RCC 7860 (cell line): ENCODE measurements at regions not wholly inside any gene's neighbourhood (a gene's known extent, or its start where the extent isn't known, plus 50 kb on each side); places are given as distances from the start of the nearest gene placed in this dataset.

ENCODE experiments used
- DNase-seq: peaks from one replicate; pipeline ENCODE4 v3.0.0-alpha.2; 2015; ENCODE audit warnings: low spot score
- FAIRE-seq: peaks from 2 replicates; lab custom pipeline; 2012; peaks lifted over from hg19 to GRCh38; lab: Jason Lieb, UNC

DNA sequence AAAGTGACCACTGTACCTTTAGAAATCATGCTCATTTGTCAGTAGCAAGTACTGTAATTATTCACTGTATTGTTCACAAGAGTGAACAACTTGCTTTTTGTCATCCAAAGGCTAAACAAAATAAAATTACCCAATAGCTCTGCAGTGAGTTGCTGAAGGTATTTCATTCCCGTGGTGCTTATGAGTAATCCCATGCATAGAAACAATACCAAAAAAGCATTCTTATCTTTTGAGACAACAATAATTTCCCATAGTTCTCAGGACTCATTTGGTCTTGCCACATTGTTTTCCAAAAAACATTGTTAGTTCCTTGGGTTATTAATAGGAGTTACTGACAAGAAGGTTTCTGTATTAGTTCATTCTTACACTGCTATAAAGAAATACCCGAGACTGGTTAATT, 503.2 kb upstream of the FAM98A start:
- no peak for DNase-seq
- no peak for FAIRE-seq

DNA sequence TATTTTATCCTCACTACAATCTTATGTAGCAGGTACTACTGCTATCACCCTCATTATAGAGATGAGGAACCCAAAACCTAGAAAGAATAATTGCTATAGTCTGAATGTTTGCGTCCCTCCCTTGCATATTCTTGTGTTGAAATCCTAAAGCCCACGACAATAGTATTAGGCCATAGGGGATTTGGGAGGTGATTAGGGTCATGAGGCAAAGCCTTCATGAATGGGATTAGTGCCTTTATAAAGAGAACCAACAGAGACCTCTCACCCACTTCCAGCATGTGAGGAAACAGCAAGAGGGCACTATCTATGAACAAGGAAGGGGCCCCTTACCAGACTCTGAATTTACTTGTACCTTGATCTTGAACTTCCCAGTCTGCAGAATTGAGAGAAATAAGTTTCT, 500.3 kb upstream of the FAM98A start:
- no peak for DNase-seq
- no peak for FAIRE-seq

DNA sequence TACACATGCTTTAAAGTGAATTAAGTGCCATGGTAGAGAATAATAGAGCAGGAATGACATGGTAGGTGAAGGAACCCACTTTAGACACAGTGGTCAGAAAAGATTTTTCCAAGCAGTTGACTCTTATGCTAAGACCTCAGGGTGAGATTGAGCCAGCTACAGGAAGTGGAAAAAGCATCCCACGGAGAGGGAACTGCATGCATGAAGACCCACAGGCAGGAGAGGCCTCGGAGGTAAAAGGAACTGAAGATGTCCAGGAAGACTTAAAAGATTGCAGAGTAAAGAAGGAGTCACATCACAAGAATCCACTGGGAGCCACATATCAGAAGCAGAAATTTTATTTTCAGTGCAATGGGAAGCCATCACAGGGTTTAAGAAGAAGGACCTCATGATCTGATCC, 499.2 kb upstream of the FAM98A start:
- FAIRE-seq = no peak
- peak; percentile 34 for DNase-seq

DNA sequence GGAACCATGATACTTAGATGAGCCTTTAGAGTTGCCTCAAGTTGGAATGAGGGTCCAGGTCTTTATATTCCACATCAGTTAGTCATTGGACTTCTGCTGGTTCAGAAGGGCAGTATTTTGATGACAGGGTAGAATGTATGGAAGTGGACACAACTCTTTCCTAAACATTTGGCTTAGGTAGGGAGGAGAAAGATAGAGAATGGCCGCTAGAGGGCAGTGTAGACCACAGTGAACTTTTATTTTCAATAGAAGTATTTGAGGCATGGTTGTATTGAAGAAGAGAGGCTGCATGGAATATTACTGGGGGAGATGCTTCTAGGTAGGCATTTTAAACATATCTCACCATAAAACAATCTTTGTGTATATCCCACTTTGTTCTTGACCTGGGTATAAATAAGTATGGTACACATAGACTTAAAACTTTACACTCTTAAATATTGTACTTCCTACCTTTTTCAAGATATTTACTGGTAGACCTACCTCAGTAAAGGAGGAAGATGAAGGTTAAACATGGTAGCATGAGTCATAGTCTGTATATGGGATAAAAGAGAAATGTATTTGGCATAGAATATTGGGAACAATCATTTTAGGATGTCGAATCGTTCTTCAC, 497.6 kb upstream of the FAM98A start:
- peak; percentile 50 for DNase-seq
- FAIRE-seq = peak; percentile 81

DNA sequence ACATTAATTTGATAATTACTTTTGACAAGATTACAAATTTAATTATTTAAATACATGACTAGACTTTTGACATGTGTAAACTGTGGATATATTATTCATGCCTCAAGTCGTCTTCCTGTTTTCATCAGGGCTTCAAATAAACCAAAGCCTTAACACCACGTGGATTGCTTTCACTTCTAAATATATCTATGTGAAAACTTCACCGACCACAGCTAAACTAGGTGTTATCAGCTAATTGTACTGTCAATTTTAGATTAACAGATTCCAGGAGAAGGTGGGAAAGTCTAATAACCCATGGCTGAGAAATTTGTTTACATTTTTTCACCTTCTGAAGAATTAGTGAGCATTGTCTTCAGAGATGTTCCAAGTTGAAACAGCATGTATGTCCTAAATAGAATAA, 494.7 kb upstream of the FAM98A start:
- DNase-seq (no peak), FAIRE-seq (no peak)

DNA sequence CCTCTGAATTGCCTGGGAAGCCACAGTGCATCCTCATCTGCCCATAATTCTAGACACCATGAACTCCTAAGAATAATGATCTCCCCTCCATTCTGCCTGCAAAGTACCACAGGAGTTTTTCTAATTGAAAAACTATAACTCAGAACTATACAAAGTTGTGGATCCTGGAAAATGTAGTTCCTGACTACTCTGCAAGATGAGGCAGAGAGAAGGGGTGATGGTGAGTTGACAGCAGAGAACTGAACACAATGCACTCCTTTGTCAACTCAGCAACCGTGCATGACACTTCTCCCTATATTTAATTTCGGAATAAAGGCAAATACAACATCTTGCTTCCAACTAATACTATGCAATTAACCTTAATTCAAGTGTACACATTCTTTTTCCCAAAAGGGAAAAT, 471.1 kb upstream of the FAM98A start:
- no peak for FAIRE-seq
- no peak for DNase-seq

DNA sequence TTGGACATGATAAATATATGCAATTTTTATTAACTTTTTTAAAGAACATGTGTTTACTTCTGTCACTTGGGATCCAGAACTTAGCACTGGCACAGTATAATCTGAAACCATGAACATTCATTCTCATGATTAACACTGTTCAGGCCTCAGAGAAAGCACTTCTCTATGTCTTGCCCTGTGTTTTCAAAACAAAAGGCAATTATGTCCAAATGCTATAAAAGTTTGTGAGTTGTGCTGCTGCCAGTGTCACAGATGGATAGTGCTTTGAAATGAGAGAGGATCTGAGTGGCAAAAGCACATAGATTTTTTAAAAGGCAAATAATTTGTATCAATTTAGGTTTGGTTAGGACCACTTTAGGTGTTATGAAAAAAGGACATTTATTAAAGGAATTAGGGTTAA, 470.5 kb upstream of the FAM98A start:
- no peak for DNase-seq
- no peak for FAIRE-seq

DNA sequence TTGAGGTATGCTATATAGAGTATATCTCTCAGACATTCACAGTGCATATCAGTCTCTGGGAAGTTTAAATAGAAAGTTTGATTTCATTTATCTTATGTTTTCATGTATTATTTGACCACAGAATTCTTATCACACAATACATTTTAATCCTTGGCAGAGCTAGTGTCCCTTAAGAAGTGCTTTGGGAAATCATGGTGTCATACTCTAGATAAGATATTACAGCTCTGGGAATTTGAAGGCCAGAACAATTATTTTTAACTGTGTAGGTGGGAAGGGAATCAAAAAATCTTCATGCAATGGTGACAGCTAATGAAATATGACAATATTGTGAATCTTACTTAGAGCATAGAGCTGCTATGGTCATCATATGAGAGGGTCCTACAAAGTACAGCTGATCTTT, 451.3 kb upstream of the FAM98A start:
- DNase-seq (no peak), FAIRE-seq (no peak)

DNA sequence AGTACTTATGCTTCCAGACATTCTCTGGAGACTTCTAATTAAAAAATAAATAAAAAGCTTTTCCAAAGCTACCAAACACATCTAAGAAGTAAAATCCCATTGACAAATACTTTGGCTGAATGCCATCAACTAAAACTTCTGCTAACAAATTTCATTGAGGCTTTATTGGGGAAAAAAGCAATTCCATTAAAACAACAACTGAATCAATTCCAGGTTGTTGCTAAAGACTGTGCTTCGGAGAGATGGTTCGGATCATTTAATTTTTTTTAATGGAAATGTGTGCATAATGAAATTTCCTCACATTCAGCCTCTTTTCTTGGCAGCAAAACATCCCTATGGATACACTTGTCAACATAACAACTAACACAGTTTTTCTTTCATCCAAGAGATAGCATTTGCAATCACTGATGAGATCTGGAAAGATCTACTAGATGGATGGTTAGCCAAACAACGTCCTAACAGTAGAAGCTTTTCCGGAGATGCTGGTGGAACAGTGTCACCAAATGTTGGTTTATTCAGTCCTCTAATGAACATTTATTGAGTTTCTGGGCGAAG, 446.1 kb upstream of the FAM98A start:
- no peak for DNase-seq
- FAIRE-seq = no peak

DNA sequence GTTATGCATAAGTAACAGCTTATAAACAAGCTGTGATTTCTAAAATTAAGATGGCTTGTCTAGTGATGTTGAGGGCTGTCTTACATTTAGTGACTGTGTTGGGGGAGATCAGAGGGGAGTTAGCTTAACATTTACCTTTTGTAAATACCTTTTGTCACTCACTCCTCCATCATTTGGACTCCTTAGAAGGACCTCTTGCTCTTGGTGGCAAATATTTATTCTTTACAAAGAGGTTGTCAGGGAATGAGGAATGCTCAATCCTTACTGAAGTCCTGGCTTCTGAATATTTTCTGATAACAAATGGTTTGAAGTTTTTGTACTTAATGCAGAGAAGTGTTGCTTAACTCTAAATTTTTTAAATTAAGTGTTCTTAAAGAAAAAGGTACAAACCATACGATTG, 438.8 kb upstream of the FAM98A start:
- FAIRE-seq (no peak), DNase-seq (no peak)

DNA sequence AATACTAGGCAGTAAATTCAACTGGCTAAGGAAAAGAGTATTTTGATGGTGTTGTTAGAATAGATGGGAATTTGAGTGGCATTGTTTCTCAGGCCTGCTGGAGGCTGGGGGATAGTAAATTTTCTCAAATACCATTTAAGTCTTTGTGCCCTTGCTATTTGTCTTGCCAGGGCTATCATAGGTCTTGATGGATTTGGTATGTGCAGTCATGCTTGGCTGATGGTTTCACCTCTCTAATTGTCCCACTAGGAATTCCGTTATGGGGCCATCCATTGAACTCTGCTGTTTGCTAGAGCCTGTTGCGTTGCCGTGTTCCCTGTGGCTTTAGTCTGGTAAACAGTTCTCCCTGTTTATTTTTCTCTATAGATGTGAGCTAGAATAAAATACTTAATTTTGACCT, 438.1 kb upstream of the FAM98A start:
- no peak for FAIRE-seq
- DNase-seq = no peak

DNA sequence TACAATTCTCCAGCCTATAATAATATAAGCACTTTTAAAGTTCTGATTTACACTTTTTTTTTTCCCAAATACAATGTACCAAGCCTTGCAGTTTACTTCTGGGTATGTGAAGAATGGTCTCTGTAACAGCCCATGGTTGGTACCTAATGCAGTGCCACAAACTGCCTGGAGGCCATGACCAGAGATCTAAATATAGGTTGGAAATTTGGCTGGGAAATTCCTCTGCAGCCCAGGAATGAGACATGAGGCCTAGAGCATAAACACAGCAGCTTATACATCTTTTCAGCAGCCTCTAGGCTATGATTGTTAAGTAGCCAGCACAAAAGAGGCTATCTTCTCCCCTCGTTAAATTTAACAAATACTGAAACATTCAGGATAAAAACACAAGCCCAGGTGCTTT, 432.0 kb upstream of the FAM98A start:
- no peak for FAIRE-seq
- DNase-seq = no peak

DNA sequence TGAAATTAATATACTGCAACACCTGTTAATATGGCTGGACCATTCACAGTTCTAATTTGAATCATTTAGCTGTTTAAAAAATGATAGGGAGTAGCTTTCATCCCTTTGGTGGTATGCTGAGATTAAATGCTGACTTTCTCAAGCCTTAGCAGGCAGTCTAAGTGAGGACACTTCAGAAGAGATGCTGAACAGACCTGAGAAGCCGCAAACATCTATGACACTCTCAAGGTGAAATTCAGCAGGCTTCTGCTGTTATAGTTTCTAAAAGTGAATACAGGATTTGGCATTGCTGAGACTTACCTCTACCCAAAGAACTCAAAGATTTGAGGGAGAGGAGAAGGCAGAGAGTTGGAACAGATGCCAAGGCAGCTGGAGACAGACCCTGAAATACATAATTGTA, 431.2 kb upstream of the FAM98A start:
- no peak for FAIRE-seq
- DNase-seq = no peak

DNA sequence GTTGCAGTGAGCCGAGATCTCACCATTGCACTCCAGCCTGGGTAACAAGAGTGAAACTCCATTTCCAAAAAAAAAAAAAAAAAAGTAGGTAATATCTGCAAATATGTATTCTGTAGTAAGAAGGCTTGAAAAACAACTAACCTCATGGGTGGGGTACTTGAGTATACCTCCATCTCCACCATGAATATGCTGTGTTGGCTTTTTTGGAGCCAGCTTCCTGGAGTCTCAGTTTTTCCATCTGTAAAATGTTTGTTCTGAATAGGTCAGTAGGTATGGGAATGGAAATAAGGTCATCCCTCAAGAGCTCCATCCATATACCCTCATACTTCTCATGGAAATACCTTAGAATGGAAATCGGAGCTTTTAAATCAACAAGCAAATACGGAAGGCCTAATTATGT, 430.0 kb upstream of the FAM98A start:
- FAIRE-seq (no peak), DNase-seq (no peak)

DNA sequence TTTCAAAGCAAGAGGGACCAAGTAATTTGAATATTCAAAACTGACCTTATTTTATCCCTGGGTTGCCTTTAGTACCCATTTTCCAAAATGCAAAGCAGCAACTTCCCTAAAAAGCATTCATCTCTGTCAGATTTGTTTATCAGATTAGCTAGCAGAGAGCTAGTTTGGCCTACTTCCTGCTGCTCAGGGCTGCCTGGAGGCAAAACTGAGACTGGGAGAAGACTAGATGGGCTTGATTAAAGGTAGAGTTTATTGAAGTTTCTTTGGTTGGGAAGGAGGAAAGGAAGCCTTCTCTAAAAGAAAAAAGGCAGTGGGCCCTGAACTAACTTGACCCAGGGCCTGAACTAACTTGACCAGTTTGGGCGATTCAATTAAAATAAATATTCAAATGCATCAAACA, 426.1 kb upstream of the FAM98A start:
- FAIRE-seq (no peak), DNase-seq (no peak)

DNA sequence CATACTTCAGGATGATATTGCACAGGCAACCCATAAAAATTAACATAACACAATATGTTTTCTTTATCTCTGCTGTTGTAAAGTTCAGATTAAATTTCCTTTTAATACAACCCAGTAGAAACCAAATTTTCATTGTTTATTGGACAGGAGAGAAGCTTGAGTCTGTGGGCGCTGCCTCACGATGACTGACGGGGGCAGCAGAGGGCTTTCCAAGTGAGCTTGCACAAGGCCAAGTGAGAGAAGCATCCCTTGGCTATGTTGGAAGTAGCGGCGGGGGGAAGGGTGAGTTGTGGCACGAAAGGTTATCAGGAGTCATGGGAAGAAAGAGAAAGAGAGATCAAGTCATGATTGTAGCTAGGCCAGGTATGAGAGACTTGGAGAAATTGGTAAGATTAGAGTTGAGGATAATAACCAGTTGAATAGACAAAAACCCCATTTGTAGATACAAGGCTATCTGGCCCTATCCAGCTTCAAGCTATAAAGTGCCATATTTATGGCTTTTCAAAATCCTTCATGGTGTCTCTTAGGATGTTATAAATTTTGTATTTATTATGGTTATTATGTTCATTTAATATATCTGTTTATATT, 413.7 kb upstream of the FAM98A start:
- DNase-seq (peak; percentile 51), FAIRE-seq (peak; percentile 59)

DNA sequence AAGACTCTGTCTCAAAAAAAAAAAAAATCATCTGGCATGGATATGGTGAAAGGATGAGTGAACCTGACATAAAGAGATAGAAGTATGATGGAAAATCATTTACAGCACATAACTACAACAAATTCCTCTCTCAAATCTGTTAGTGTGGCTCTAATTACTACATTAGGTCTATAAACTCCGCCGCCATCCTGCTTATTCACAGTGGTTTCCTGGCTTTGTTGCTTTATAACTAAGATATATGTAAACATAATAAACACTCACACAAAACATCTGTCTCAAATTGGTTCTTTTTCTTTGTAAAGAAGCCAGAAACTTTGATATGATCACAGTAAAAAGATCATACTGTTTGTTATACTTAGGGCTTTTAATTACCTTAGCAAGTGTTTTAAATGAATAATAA, 412.6 kb upstream of the FAM98A start:
- DNase-seq (no peak), FAIRE-seq (no peak)

DNA sequence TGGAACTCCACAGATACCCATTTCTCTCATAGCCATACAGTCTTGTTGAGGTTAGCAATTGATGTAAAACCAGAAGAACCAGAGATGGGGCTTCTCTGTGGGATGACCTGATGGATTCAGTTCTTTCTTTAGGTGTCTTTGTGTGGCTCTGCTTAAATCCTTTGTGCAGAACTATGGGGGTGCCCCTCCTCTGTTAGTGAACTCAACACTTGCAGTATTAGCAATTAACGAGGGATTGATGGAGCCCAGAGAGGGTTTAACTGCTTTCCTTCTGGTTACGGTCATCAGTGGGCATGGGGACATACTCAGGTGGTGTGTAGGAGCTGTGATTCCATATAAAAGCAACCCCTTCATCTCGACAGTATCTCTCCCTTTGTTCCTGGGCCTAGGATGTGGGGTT, 406.8 kb upstream of the FAM98A start:
- DNase-seq = no peak
- FAIRE-seq = no peak

DNA sequence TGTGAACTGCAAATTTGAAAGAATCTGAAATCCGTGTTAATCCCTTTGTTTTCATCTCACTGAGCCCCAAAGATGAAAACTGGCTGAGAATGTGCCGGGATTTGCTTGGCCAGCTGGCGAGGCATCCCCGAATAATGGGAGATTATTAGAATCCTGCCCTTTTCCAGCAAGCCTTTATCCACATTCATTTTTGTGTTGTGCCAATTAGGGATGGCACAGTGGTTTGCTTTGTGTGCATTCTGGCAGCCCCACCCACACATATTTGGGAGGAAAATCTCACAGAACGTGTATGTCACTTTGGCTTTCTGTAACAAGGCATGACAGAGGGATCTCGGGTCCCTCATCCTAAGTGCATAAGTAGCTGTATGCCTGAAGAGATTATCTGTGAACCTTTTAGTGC, 405.8 kb upstream of the FAM98A start:
- DNase-seq (no peak), FAIRE-seq (no peak)

DNA sequence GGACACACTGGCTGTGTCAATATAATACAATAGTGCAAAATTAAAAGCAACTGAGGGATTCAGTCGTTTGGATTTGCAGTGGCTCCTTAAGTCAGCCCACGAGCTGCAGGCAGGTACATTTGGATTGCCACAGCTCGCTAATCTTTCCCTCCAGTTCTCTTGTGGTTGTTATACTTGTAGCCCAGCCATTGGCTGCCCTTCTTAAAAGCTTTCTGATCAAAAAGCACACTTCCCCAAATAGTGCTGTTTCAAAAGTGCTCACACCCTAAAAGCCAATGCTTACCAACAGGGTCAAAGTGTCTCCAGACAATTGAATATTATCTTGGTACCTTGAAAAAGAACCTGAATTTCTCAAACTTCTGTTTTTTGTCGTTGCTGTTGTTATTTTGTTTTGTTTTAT, 404.7 kb upstream of the FAM98A start:
- DNase-seq (no peak), FAIRE-seq (no peak)

DNA sequence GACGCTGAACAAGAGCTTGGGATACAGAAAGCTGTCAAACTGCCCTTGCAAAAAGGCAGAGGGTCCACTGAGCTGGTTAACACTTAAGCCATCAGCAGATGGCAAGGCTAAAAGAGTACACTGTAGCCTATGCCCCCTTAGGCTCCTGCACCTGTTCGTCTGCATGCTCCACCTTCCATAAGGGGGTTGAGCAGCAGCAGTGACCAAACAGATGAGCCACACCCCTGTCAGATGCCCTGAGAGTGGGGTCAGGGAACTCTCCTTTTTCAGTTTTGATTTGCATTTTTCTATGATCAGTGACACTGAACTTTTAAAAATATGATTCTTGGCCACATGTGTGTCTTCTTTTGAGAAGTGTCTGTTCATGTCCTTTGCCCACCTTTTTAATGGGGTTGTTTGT, 402.5 kb upstream of the FAM98A start:
- no peak for DNase-seq
- no peak for FAIRE-seq

DNA sequence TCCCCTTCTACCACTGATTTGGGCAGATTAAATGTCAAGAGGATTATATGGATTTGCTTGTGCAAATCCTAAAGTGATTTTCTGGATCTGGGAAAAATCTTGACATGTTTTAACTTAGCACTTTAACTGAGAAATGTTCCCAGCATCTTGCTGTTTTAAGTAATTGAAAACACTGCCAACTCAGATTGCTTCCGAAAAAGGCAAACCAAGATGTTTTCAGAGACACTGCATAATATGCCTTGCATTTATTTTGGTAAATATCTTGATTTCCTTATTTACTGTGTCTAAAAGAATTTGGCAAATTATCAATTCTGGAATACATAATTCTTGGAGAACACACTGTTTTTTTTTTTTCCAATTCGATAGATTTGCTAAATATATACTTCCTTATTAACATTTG, 385.0 kb upstream of the FAM98A start:
- FAIRE-seq (no peak), DNase-seq (no peak)

DNA sequence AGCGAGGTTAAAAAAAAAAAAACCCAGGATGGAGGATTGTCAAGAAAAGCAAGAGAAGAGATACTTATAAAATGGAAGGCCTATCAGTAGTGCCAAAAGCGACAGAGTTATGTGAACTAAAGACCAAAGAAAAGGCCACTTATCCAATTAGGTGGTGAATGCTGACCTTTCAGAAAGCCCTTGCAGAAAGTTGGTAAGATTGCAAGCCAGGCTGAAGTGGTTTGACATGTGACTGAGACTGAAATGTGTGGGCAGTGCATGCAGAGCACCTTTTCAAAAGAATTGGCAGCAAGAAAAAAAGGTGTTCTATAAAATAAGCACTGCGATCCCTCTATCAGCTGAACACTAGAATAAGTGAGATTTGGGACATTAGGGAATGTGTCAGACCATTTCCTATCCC, 379.4 kb upstream of the FAM98A start:
- no peak for DNase-seq
- no peak for FAIRE-seq
